ENCODE measurements at regions not wholly inside any gene's neighbourhood (a gene's known extent, or its start where the extent isn't known, plus 50 kb on each side); places are given as distances from the start of the nearest gene placed in this dataset.

- TF ChIP-seq EZH2phosphoT487 (IDR thresholded peaks at IDR 0.05; ENCODE audit: low read depth, severe bottlenecking, unreplicated experiment) (no peak), CTCF (IDR thresholded peaks at IDR 0.05; ENCODE audit: poor library complexity) (no peak), EZH2 (IDR thresholded peaks at IDR 0.05; ENCODE audit: borderline replicate concordance) (no peak)
These were observed 250.7 kb upstream of the ZFP42 start for GRCh38 chr4:187744911-187745310.

Measured in hepatocyte (in vitro differentiated cells).